Cardiac muscle cell (in vitro differentiated cells and primary cell): ENCODE measurements at regions not wholly inside any gene's neighbourhood (a gene's known extent, or its start where the extent isn't known, plus 50 kb on each side); places are given as distances from the start of the nearest gene placed in this dataset.
"Not testable (repeated sequence)": the region's sequence is repeated elsewhere in the genome, so short reads cannot be mapped to it uniquely, and the experiment has no call there.

ENCODE experiments used
- DNase-seq, 2 donors: peaks; one replicate each; pipeline versions ENCODE4 v3.0.0 to v3.0.0-alpha.2; 2010 to 2017; ENCODE audit warnings: low read depth in 1 of 2, low spot score in 1 of 2
- H3K27ac ChIP-seq: fragments of 200-600 bp; sonication (generic); 2 replicates; pipeline ENCODE4 v1.5.1; 2016
- H3K27me3 ChIP-seq: fragments of 200-600 bp; sonication (generic); 2 replicates; pipeline ENCODE4 v1.6.0; 2016; ENCODE audit warnings: control low read depth
- H3K36me3 ChIP-seq: fragments of 200-600 bp; sonication (generic); 2 replicates; pipeline ENCODE4 v1.5.1; 2016; ENCODE audit warnings: control low read depth
- H3K4me1 ChIP-seq: fragments of 200-600 bp; sonication (generic); 2 replicates; pipeline ENCODE4 v1.8.1; 2017; ENCODE audit warnings: low read depth, mild to moderate bottlenecking, mixed run types
- H3K4me3 ChIP-seq: fragments of 200-600 bp; sonication (generic); 2 replicates; pipeline ENCODE4 v1.5.1; 2016; ENCODE audit warnings: mild to moderate bottlenecking
- H3K9me3 ChIP-seq: fragments of 200-600 bp; sonication (generic); 2 replicates; pipeline ENCODE4 v1.5.1; 2017; ENCODE audit warnings: low read depth, mild to moderate bottlenecking, control low read depth
- TF ChIP-seq, protein P1 (sequence below): IDR thresholded peaks from 2 replicates; pipeline ENCODE4 v1.5.1; 2012; ENCODE audit warnings: low read depth, mild to moderate bottlenecking, low read length

DNA sequence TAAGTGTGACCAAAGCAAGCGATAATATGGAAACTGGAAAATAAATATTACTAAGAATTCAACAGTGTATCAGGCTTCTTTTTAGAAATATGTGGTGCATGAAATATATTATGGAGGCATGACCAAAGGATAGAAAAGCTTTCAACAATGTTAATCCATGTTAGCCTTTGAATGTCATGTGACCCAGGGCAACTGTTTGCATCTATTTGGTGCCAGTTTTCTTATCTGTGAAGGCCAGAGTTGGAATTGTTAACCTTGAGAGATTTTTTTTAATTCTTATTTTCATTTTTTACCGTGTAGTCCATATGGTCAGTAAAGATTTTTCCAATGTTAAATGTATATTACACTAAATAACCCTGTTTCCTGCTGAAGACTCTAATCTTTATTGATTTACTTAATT is 411.1 kb downstream of the BCKDHB start:
- TF ChIP-seq, protein P1, sequence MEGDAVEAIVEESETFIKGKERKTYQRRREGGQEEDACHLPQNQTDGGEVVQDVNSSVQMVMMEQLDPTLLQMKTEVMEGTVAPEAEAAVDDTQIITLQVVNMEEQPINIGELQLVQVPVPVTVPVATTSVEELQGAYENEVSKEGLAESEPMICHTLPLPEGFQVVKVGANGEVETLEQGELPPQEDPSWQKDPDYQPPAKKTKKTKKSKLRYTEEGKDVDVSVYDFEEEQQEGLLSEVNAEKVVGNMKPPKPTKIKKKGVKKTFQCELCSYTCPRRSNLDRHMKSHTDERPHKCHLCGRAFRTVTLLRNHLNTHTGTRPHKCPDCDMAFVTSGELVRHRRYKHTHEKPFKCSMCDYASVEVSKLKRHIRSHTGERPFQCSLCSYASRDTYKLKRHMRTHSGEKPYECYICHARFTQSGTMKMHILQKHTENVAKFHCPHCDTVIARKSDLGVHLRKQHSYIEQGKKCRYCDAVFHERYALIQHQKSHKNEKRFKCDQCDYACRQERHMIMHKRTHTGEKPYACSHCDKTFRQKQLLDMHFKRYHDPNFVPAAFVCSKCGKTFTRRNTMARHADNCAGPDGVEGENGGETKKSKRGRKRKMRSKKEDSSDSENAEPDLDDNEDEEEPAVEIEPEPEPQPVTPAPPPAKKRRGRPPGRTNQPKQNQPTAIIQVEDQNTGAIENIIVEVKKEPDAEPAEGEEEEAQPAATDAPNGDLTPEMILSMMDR, result no peak
- no peak overlapping the region for H3K4me3 ChIP-seq
- H3K36me3 ChIP-seq, result no peaks in the 10 kb centered on the region
- no peaks in the 10 kb centered on the region for H3K27me3 ChIP-seq
- DNase-seq, result no peak
- H3K27ac ChIP-seq, result no peak overlapping the region
- no peaks in the 10 kb centered on the region for H3K4me1 ChIP-seq
- no peaks in the 10 kb centered on the region for H3K9me3 ChIP-seq

DNA sequence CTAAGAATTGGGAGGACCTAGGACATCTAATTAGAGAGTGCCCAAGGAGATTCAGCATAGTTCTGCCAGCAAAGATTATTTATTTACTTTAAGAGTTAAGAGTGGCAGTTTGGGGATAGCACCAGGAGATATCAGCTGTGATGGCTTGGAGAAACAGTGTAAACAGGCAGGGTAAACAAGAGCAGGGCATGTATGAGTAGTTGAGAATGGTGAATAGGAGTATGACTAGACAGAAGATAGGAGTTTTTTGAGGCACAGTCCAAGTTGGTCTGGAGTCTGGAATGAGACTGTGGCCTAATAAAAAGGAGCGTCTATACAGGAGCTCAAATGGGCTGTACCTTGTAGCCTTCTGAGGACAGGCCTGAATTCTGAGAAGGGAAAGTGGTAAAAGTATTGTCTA is 404.1 kb downstream of the BCKDHB start:
- not testable (repeated sequence) for H3K27me3 ChIP-seq, H3K36me3 ChIP-seq, H3K27ac ChIP-seq, H3K9me3 ChIP-seq, DNase-seq, H3K4me3 ChIP-seq, H3K4me1 ChIP-seq

DNA sequence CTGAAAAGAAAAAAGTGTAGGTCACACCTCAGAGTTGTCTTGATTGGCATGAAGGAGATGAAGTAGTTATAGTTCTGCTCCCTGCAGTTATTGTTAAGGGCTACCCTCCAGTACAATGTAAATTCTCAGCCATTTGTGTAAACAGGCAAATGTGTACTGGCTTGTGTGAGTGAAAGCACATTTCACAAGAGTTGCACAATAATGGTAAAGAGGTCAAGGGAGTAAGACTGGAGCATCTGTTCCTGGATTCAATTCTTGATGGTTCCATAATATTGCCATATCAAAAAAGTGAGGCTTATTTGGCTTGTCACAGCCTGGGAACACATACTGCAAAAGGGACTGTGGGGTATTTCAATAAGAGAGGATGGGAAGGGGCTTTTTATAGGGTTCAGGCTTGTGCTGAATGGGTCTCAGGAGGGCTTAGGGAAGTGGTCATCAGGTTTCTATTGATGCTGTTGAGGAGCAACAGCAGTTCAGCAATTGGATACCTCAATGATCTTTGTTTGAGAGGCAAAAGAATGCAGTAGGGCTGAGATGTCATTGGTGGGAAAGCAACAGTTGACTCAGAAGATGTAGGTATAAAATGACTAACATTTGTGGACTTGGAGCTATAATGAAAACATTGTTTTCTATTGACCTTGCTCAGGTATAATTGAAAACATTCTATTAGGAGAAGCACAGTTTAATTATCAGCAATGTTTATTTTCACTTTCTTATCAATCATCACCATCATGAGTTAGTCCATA is 402.6 kb downstream of the BCKDHB start:
- Histone ChIP-seq H3K36me3 (no peaks in the 10 kb centered on the region), H3K27ac (no peak overlapping the region), H3K27me3 (no peaks in the 10 kb centered on the region), H3K4me3 (no peak overlapping the region), H3K9me3 (no peaks in the 10 kb centered on the region), H3K4me1 (no peaks in the 10 kb centered on the region)
- DNase-seq, result peak in 1 of 2 donors; percentile 66
- TF ChIP-seq, protein P1, result no peak

DNA sequence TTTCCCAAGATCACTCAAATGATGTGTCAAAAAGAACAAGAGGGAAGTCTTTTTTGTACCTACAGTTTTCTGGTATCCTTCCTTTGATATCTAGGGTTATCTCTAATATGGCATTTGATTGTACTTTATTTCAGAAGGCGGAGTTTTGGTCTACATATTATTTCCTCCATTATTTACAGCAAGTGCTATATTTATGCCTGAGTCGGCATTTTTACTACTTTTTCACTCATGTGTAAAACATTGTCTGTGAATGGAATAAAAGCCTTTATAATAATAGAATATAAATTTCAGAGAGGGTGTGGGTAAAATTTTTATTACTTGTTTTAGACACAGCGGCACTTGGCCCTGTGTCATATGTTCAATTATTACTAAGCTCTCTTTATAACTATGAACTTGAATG is 398.4 kb downstream of the BCKDHB start:
- H3K36me3 ChIP-seq, result no peaks in the 10 kb centered on the region
- H3K9me3 ChIP-seq, result no peaks in the 10 kb centered on the region
- no peaks in the 10 kb centered on the region for H3K27me3 ChIP-seq
- H3K27ac ChIP-seq, result no peak overlapping the region
- no peak for DNase-seq
- TF ChIP-seq, protein P1, result no peak
- no peaks in the 10 kb centered on the region for H3K4me1 ChIP-seq
- H3K4me3 ChIP-seq, result no peak overlapping the region

DNA sequence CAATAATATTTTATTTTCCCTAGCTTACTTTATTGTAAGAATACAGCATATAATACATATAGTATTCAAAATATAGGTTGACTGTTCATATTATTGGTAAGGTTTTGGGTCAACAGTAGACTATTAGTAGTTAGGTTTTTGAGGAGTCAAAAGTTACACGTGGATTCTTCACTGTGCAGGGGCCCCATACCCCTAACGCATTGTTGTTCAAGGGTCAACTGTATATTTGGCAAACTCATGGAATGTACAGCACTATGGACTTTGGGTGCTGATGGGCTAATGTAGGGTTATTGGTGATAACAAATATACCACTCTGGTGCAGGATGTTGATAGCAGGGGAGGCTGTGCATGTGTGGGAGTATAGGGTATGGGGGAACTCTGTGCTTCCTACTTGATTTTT is 397.2 kb downstream of the BCKDHB start:
- no peak for DNase-seq
- Histone ChIP-seq H3K27me3 (no peaks in the 10 kb centered on the region), H3K9me3 (no peaks in the 10 kb centered on the region), H3K4me3 (no peak overlapping the region), H3K4me1 (no peaks in the 10 kb centered on the region), H3K27ac (no peak overlapping the region), H3K36me3 (no peaks in the 10 kb centered on the region)
- TF ChIP-seq, protein P1, result no peak

DNA sequence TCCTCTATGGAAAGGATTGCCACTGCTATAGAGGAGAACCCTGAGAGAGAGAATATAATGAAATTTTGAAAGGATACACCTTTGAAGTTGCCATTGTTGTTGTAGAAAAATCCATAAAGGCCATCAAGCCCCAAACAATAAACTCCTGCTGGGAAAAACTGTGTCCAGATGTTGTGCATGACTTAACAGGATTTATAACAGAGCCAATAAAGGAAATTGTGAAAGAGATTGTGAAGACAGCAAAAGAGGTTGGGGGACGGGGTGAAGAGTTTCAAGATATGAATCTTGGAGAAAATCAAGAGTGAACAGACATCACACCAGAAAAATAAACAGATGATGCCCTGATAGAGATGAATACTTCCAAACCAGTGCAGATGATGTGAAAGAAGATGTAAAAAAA is 396.4 kb downstream of the BCKDHB start:
- Histone ChIP-seq H3K27me3 (no peaks in the 10 kb centered on the region), H3K27ac (no peak overlapping the region), H3K9me3 (no peaks in the 10 kb centered on the region), H3K36me3 (no peaks in the 10 kb centered on the region), H3K4me1 (no peaks in the 10 kb centered on the region), H3K4me3 (no peak overlapping the region)
- no peak for DNase-seq
- TF ChIP-seq, protein P1, result no peak
